ENCODE measurements at regions not wholly inside any gene's neighbourhood (a gene's known extent, or its start where the extent isn't known, plus 50 kb on each side); places are given as distances from the start of the nearest gene placed in this dataset.
A peak's percentile ranks its signal among the peaks of the same experiment; 100 is the strongest.

- H3K9me3 ChIP-seq (ENCODE audit: low read depth, low read length) = no peaks in the 10 kb centered on the region
- H3K4me2 ChIP-seq (ENCODE audit: insufficient read depth, low read length) = peak overlapping the region; percentile 61
- TF ChIP-seq CTCF (IDR thresholded peaks at IDR 0.05; ENCODE audit: extremely low read depth, low read depth, low read length) = no peak
- H3K79me2 ChIP-seq (ENCODE audit: insufficient read depth, low read length) = no peaks in the 10 kb centered on the region
- peak; percentile 87 for DNase-seq (ENCODE audit: insufficient read length, low spot score, missing footprints)
- H3K4me3 ChIP-seq (ENCODE audit: insufficient read depth, low read length) = no peak overlapping the region
- H3K27ac ChIP-seq (ENCODE audit: low read depth, low read length) = peak overlapping the region; percentile 67
- peak overlapping the region; percentile 86 for H2AFZ ChIP-seq (ENCODE audit: low read length)
- peaks cover 24% of the 10 kb centered on the region for H3K4me1 ChIP-seq (ENCODE audit: insufficient read depth, low read length)
- no peaks in the 10 kb centered on the region for H4K20me1 ChIP-seq (ENCODE audit: insufficient read depth, low read length)
- no peaks in the 10 kb centered on the region for H3K36me3 ChIP-seq (ENCODE audit: insufficient read depth, low read length)
- H3K27me3 ChIP-seq (ENCODE audit: insufficient read depth, low read length) = no peaks in the 10 kb centered on the region
Observed at GRCh38 chr2:200742426-200742825, 69.3 kb upstream of the BZW1 start.

- H2AFZ ChIP-seq (ENCODE audit: low read length) = peak overlapping the region; percentile 86
- H3K79me2 ChIP-seq (ENCODE audit: insufficient read depth, low read length) = no peaks in the 10 kb centered on the region
- no peaks in the 10 kb centered on the region for H3K9me3 ChIP-seq (ENCODE audit: low read depth, low read length)
- no peak for TF ChIP-seq CTCF (IDR thresholded peaks at IDR 0.05; ENCODE audit: extremely low read depth, low read depth, low read length)
- H3K4me2 ChIP-seq (ENCODE audit: insufficient read depth, low read length) = no peak overlapping the region
- H3K27ac ChIP-seq (ENCODE audit: low read depth, low read length) = peak overlapping the region; percentile 67
- DNase-seq (ENCODE audit: insufficient read length, low spot score, missing footprints) = peak; percentile 34
- no peaks in the 10 kb centered on the region for H3K27me3 ChIP-seq (ENCODE audit: insufficient read depth, low read length)
- H4K20me1 ChIP-seq (ENCODE audit: insufficient read depth, low read length) = no peaks in the 10 kb centered on the region
- H3K4me1 ChIP-seq (ENCODE audit: insufficient read depth, low read length) = peaks cover 30% of the 10 kb centered on the region
- no peak overlapping the region for H3K4me3 ChIP-seq (ENCODE audit: insufficient read depth, low read length)
- H3K36me3 ChIP-seq (ENCODE audit: insufficient read depth, low read length) = no peaks in the 10 kb centered on the region
Observed at GRCh38 chr2:200743042-200743676, 68.6 kb upstream of the BZW1 start.

GRCh38 chr2:200744201-200744602, 67.5 kb upstream of the BZW1 start:
- Histone ChIP-seq H2AFZ (ENCODE audit: low read length) (no peak overlapping the region), H3K36me3 (ENCODE audit: insufficient read depth, low read length) (no peaks in the 10 kb centered on the region), H3K79me2 (ENCODE audit: insufficient read depth, low read length) (no peaks in the 10 kb centered on the region), H3K4me2 (ENCODE audit: insufficient read depth, low read length) (no peak overlapping the region), H3K27ac (ENCODE audit: low read depth, low read length) (no peak overlapping the region), H3K27me3 (ENCODE audit: insufficient read depth, low read length) (no peaks in the 10 kb centered on the region), H4K20me1 (ENCODE audit: insufficient read depth, low read length) (no peaks in the 10 kb centered on the region), H3K4me3 (ENCODE audit: insufficient read depth, low read length) (no peak overlapping the region), H3K4me1 (ENCODE audit: insufficient read depth, low read length) (peaks cover 40% of the 10 kb centered on the region), H3K9me3 (ENCODE audit: low read depth, low read length) (no peaks in the 10 kb centered on the region)
- no peak for DNase-seq (ENCODE audit: insufficient read length, low spot score, missing footprints)
- no peak for TF ChIP-seq CTCF (IDR thresholded peaks at IDR 0.05; ENCODE audit: extremely low read depth, low read depth, low read length)

- Histone ChIP-seq H3K79me2 (ENCODE audit: insufficient read depth, low read length) (no peaks in the 10 kb centered on the region), H3K4me1 (ENCODE audit: insufficient read depth, low read length) (peaks cover 43% of the 10 kb centered on the region), H3K36me3 (ENCODE audit: insufficient read depth, low read length) (no peaks in the 10 kb centered on the region), H3K4me3 (ENCODE audit: insufficient read depth, low read length) (no peak overlapping the region), H4K20me1 (ENCODE audit: insufficient read depth, low read length) (no peaks in the 10 kb centered on the region), H2AFZ (ENCODE audit: low read length) (no peak overlapping the region), H3K4me2 (ENCODE audit: insufficient read depth, low read length) (no peak overlapping the region), H3K9me3 (ENCODE audit: low read depth, low read length) (no peaks in the 10 kb centered on the region), H3K27ac (ENCODE audit: low read depth, low read length) (no peak overlapping the region), H3K27me3 (ENCODE audit: insufficient read depth, low read length) (no peaks in the 10 kb centered on the region)
- no peak for TF ChIP-seq CTCF (IDR thresholded peaks at IDR 0.05; ENCODE audit: extremely low read depth, low read depth, low read length)
- peak; percentile 38 for DNase-seq (ENCODE audit: insufficient read length, low spot score, missing footprints)
Observed at GRCh38 chr2:200746301-200746700, 65.4 kb upstream of the BZW1 start.
